Hepatocyte (in vitro differentiated cells): ENCODE measurements at regions not wholly inside any gene's neighbourhood (a gene's known extent, or its start where the extent isn't known, plus 50 kb on each side); places are given as distances from the start of the nearest gene placed in this dataset.
"Not testable (repeated sequence)": the region's sequence is repeated elsewhere in the genome, so short reads cannot be mapped to it uniquely, and the experiment has no call there.

Source experiments
- DNase-seq: peaks from one replicate; pipeline ENCODE4 v3.0.0-alpha.2; 2016; ENCODE audit warnings: low spot score
- H2AFZ ChIP-seq: fragments of 200-600 bp; sonication (generic); 2 replicates; pipeline ENCODE4 v1.6.0; 2016; ENCODE audit warnings: antibody characterized with exemption, mild to moderate bottlenecking
- H3K27ac ChIP-seq: fragments of 200-600 bp; sonication (generic); 2 replicates; pipeline ENCODE4 v1.5.1; 2016; ENCODE audit warnings: mild to moderate bottlenecking
- H3K27me3 ChIP-seq: fragments of 200-600 bp; sonication (generic); 2 replicates; pipeline ENCODE4 v1.6.1; 2016
- H3K36me3 ChIP-seq: fragments of 200-600 bp; sonication (generic); replicated peaks from 2 replicates; pipeline ENCODE4 v1.5.1; 2016; ENCODE audit warnings: low read depth; ENCODE audit not compliant: insufficient read depth
- H3K4me1 ChIP-seq: fragments of 200-600 bp; sonication (generic); 2 replicates; pipeline ENCODE4 v1.5.1; 2016; ENCODE audit warnings: mild to moderate bottlenecking, moderate library complexity; ENCODE audit not compliant: insufficient read depth
- H3K4me2 ChIP-seq: fragments of 200-600 bp; sonication (generic); 2 replicates; pipeline ENCODE4 v1.6.0; 2016
- H3K4me3 ChIP-seq: fragments of 200-600 bp; sonication (generic); 2 replicates; pipeline ENCODE4 v1.5.1; 2016; ENCODE audit warnings: mild to moderate bottlenecking
- H3K79me2 ChIP-seq: fragments of 200-600 bp; sonication (generic); 2 replicates; pipeline ENCODE4 v1.6.0; 2017; ENCODE audit warnings: mild to moderate bottlenecking
- H3K9me2 ChIP-seq: fragments of 200-600 bp; sonication (generic); replicated peaks from 2 replicates; pipeline ENCODE4 v1.6.0; 2017; ENCODE audit warnings: mild to moderate bottlenecking; ENCODE audit not compliant: insufficient read depth
- H3K9me3 ChIP-seq: fragments of 200-600 bp; sonication (generic); 2 replicates; pipeline ENCODE4 v1.5.1; 2016; ENCODE audit warnings: low read depth, mild to moderate bottlenecking
- H4K20me1 ChIP-seq: fragments of 200-600 bp; sonication (generic); 2 replicates; pipeline ENCODE4 v1.6.0; 2016; ENCODE audit warnings: mild to moderate bottlenecking; ENCODE audit not compliant: insufficient read depth, poor library complexity, severe bottlenecking
- CTCF ChIP-seq: fragments of 200-600 bp; sonication (generic); IDR thresholded peaks from 2 replicates; pipeline ENCODE4 v1.5.1; 2016; ENCODE audit warnings: antibody characterized with exemption, mild to moderate bottlenecking; ENCODE audit not compliant: poor library complexity
- EZH2 ChIP-seq: fragments of 200-600 bp; sonication (generic); IDR thresholded peaks from 2 replicates; pipeline ENCODE4 v1.6.1; 2016; ENCODE audit warnings: antibody characterized with exemption, mild to moderate bottlenecking, borderline replicate concordance
- EZH2phosphoT487 ChIP-seq: fragments of 200-600 bp; sonication (generic); IDR thresholded peaks from one replicate; pipeline ENCODE4 v1.6.1; 2018; ENCODE audit warnings: antibody characterized with exemption, mild to moderate bottlenecking, low read depth, moderate library complexity; ENCODE audit not compliant: unreplicated experiment, severe bottlenecking
- WGBS: methylation state at CpG from one replicate; pipeline ENCODE4 v1.1.6; 2016; ENCODE audit warnings: low lambda C conversion rate; ENCODE audit errors: missing lambda C conversion rate; 5-methylcytosine and 5-hydroxymethylcytosine counted together

GRCh38 chr2:144642131-144642530, 122.2 kb upstream of the ZEB2 start:
- TF ChIP-seq EZH2 = no peak
- no peak for TF ChIP-seq EZH2phosphoT487
- TF ChIP-seq CTCF = no peak
- Histone ChIP-seq H3K36me3 (no peaks in the 10 kb centered on the region), H4K20me1 (no peaks in the 10 kb centered on the region), H3K9me2 (no peaks in the 10 kb centered on the region), H3K4me3 (no peak overlapping the region), H3K27me3 (no peaks in the 10 kb centered on the region), H3K4me1 (no peaks in the 10 kb centered on the region), H3K4me2 (no peak overlapping the region), H3K27ac (no peak overlapping the region), H3K79me2 (no peaks in the 10 kb centered on the region), H2AFZ (no peak overlapping the region), H3K9me3 (no peaks in the 10 kb centered on the region)
- DNase-seq = no peak
- WGBS = 32% methylated on average over 2 of the region's 2 CpGs

- H3K4me3 ChIP-seq, H3K9me2 ChIP-seq, H3K36me3 ChIP-seq, H3K9me3 ChIP-seq, H3K79me2 ChIP-seq, H3K4me2 ChIP-seq, H2AFZ ChIP-seq, H3K27ac ChIP-seq, H4K20me1 ChIP-seq, DNase-seq, H3K27me3 ChIP-seq, H3K4me1 ChIP-seq: not testable (repeated sequence)
- 87% methylated on average over 4 of the region's 4 CpGs for WGBS
Measured at GRCh38 chr2:144638250-144638649, 118.3 kb upstream of the ZEB2 start.

- not testable (repeated sequence) for DNase-seq, H3K4me1 ChIP-seq, H3K36me3 ChIP-seq, H3K27ac ChIP-seq, H3K79me2 ChIP-seq, H3K9me2 ChIP-seq, H3K4me2 ChIP-seq, H3K27me3 ChIP-seq, H4K20me1 ChIP-seq, H2AFZ ChIP-seq, H3K4me3 ChIP-seq, H3K9me3 ChIP-seq
- WGBS = 85% methylated on average over 1 of the region's 1 CpG
Measured at GRCh38 chr2:144636860-144637259, 116.9 kb upstream of the ZEB2 start.

GRCh38 chr2:144632809-144633208, 112.9 kb upstream of the ZEB2 start:
- no peak overlapping the region for H3K4me3 ChIP-seq
- H3K27ac ChIP-seq = no peak overlapping the region
- H3K27me3 ChIP-seq = no peaks in the 10 kb centered on the region
- H3K4me1 ChIP-seq = no peaks in the 10 kb centered on the region
- no peaks in the 10 kb centered on the region for H3K79me2 ChIP-seq
- no peak for DNase-seq
- no peak overlapping the region for H2AFZ ChIP-seq
- no peaks in the 10 kb centered on the region for H3K36me3 ChIP-seq
- no peaks in the 10 kb centered on the region for H3K9me3 ChIP-seq
- 92% methylated on average over 2 of the region's 2 CpGs for WGBS
- no peaks in the 10 kb centered on the region for H4K20me1 ChIP-seq
- TF ChIP-seq CTCF = no peak
- no peak for TF ChIP-seq EZH2phosphoT487
- no peak for TF ChIP-seq EZH2
- no peak overlapping the region for H3K4me2 ChIP-seq
- no peaks in the 10 kb centered on the region for H3K9me2 ChIP-seq

GRCh38 chr2:144631636-144632035, 111.7 kb upstream of the ZEB2 start:
- no peaks in the 10 kb centered on the region for H3K9me2 ChIP-seq
- no peak overlapping the region for H3K4me2 ChIP-seq
- 31% methylated on average over 1 of the region's 1 CpG for WGBS
- no peaks in the 10 kb centered on the region for H3K4me1 ChIP-seq
- no peaks in the 10 kb centered on the region for H3K36me3 ChIP-seq
- no peaks in the 10 kb centered on the region for H3K79me2 ChIP-seq
- H3K27ac ChIP-seq = no peak overlapping the region
- H2AFZ ChIP-seq = no peak overlapping the region
- H3K9me3 ChIP-seq = no peaks in the 10 kb centered on the region
- DNase-seq = no peak
- no peaks in the 10 kb centered on the region for H4K20me1 ChIP-seq
- TF ChIP-seq EZH2 = no peak
- no peak for TF ChIP-seq CTCF
- TF ChIP-seq EZH2phosphoT487 = no peak
- no peak overlapping the region for H3K4me3 ChIP-seq
- H3K27me3 ChIP-seq = no peaks in the 10 kb centered on the region
